Fibroblast of skin of left quadriceps (primary cell): ENCODE measurements at regions not wholly inside any gene's neighbourhood (a gene's known extent, or its start where the extent isn't known, plus 50 kb on each side); places are given as distances from the start of the nearest gene placed in this dataset.

Experiments used
- DNase-seq, 2 experiments: peaks; one replicate each; pipeline ENCODE4 v3.0.0-alpha.2; 2013; ENCODE audit warnings: low read depth in 2 of 2

- no peak for DNase-seq
These were observed 128.2 kb upstream of the IRX4 start for GRCh38 chr5:2010940-2011339.

DNA sequence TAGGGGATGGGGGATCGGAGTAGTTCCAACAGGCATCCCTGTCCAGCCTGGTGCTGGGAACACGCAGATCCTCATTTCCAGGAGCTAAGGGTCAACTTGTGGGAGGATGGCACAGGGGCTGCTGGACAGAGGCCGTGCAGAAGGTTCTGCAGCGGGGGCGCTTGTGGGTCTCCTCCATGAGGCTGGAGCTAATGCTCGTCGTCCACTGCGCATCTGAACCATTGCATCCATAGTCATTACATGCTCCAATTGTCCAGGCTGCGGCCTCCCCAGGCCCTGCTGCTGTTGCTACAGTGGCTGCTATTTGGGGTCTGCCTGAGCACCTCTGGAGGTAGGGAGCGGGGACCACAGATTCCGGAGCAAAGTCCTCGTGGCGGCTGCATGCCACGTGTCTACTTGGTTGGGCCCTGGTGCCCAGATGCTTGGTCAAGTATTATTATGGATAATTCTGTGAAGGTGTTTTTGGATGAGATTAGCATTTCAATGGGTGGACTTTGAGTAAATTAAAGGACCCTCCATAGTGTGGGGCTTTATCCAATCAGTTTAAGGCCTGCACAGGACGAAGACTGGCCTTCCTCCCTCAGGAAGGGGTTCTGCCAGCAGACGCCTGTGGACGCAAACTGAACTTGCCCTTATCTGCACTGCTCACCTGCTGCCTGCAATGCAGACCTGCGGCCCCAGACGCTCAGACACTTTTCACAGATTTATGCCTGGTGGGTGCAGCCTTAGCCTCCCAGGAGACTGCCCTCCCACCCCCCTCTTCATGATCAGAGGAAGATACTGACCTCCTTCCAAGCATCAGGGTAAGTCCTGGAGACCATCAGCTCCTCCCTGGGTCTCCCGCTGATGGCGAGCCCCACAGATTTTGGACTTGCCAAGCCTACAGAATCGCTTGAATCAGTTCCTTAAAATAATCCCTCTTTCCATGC, 127.5 kb upstream of the IRX4 start:
- DNase-seq = no peak

DNA sequence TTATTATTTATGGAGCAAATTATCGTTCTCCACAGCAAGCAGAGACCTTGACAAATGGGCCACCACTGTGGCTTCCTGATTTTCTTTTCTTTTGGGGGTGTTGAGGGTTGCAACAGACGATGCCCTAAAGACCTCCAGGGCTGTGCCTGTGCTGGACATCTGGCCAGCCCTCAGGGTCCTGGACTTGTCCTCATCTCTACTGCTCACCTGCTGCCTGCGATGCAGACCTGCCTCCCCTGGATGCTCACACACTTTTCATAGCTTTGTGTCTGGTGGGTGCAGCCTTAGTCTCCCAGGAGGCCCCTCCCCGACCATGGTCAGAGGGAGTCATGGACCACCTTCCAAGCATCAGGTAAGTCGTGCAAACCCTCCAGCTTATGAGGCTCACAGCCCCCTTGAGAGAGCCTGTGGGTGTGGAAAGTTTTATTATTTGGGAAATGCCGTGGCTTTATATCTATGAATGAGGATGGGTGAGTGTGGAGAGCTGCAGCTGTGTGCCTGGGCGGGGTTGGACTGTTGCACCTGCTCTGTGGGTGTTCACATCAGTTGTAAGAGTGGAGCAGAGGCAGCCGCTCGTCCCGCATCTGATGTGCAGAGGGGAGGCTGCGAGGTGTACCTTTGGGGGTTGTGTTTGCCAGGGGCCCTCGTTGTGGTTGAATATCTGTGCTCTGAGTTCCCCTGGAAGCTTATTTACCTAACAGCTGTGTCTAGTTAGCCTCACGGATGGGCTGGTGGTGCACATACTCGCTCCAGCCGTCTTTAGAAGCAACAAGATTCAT, 126.3 kb upstream of the IRX4 start:
- no peak for DNase-seq

GRCh38 chr5:2007878-2008501, 125.3 kb upstream of the IRX4 start:
- no peak for DNase-seq

DNA sequence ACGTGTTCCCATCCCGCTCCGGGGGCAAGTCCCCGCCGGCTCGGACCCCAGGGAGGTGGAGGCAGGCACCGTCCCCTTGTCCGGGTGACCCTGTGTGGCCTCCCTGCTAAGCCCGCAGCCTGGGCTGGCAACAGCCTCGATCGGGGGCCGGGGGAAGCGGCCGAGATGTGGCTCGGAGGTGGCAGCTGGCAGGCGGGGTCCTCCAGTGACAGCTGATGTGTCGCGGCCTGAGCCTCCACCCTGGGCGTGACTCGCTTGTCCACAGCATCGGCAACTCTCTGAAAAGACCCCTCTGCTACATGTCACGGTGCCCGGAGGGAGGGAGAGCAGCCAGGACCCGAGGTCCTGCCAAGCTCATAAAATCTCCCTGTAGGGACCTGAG, 124.8 kb upstream of the IRX4 start:
- no peak for DNase-seq

- no peak for DNase-seq
These were observed 124.2 kb upstream of the IRX4 start for GRCh38 chr5:2006971-2007291.

DNA sequence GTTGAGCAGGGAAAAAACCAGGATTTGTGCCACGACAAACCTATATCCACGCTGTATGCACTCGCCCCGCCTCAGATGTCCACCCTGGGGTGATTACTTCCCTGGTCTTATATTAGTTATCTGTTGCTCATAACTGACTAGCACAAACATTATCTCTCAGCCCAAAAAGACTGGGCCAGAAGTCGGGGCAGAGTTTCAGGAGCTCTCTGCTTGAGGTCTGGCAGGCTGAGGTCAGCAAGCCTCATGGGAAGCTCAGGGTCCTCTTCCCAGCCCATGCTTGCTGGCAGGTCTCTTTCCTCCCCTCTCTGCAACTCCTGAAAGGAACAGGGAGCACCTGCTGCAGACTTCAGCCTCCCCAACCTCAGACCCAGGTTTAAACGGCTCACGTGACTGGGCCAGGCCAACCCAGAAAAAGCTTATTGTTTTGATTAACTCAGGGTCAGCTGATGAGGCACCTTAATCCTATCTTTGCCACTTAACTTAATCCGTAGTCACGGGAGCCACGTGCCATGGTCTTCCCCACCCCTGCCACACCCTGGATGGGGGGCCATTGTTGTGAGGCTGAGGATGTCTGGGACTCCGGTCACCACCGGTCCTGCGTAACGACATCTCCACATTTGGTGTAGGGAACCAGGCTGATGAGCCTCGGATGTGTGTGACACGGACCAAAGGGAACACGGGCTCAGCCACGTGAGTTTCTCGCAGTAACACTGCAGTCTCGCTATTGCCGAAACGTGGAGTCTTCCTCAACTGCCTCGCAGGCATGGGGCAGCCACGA, 123.7 kb upstream of the IRX4 start:
- DNase-seq = no peak

GRCh38 chr5:2005101-2006041, 122.6 kb upstream of the IRX4 start:
- no peak for DNase-seq

- DNase-seq = no peak
These were observed 121.1 kb upstream of the IRX4 start for GRCh38 chr5:2003690-2004365.

- no peak for DNase-seq
These were observed 120.5 kb upstream of the IRX4 start for GRCh38 chr5:2003206-2003605.

DNA sequence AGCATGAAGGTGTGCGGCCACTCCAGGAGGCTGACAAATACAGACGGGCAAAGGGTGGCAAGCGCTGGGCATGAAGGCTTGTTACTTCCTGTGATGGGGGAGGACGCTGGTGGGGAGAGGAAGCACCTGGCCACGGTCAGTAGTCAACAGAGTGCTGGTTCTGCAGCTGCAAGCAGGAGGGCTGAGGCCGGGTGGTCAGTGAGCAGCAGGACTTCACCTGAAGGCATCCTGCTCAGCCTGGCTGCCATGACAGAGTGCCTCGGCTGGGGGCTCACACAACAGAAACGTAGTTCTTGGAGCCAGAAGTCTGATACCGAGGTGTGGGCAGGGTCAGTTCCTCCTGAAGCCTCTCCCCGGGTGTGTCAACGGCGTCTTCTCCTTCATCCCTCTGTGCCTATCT, 118.6 kb upstream of the IRX4 start:
- no peak for DNase-seq

- no peak for DNase-seq
These were observed 117.9 kb upstream of the IRX4 start for GRCh38 chr5:2000591-2000990.

GRCh38 chr5:1999794-2000193, 117.1 kb upstream of the IRX4 start:
- DNase-seq = no peak

DNA sequence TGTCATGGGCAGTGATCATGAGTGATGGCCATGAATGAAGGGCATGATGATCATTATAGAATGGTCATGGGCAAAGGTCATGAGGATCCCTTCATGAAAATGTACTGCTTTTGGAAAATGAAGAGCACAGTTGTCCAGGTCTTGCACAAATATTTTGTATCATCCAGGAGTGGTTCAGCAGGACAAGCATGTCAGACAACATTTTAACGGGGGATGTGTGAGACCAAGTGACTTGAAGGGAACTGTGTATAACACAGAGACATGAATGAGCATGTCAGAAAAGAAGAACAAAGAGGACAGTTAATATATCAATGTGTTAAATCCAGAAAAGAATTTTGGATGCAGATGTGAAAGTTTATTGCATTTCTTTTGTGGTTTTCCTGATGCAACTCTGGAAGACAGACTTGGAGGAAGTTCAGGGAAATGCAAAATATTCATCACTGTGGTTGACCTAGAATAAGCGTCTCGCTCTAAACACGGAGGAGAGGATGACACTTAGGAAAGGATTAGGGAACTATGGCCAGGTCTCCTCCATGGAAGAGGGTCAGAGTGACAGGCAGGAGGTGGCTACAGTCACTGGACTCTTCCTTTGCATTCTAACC, 116.1 kb upstream of the IRX4 start:
- DNase-seq = no peak

DNA sequence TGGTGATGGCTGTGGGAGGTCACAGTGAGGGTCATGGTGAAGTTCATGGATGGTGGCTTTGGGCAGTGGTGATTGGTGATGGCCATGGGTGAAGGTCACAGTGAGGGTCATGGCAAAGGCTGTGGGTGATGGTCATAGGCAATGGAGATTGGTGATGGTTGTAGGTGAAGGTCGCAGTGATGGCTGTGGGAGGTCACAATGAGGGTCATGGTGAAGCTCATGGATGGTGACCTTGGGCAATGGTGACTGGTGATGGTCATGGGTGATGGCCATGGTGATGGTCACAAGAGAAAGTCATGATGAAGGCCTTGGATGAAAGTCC, 115.6 kb upstream of the IRX4 start:
- no peak for DNase-seq

GRCh38 chr5:1997640-1998347, 115.1 kb upstream of the IRX4 start:
- no peak for DNase-seq

GRCh38 chr5:1995491-1995890, 112.8 kb upstream of the IRX4 start:
- no peak for DNase-seq

- no peak for DNase-seq
These were observed 104.7 kb upstream of the IRX4 start for GRCh38 chr5:1987471-1987870.

GRCh38 chr5:1985781-1986180, 103.1 kb upstream of the IRX4 start:
- DNase-seq = no peak
